ENCODE measurements at regions not wholly inside any gene's neighbourhood (a gene's known extent, or its start where the extent isn't known, plus 50 kb on each side); places are given as distances from the start of the nearest gene placed in this dataset.
"Not testable (repeated sequence)": the region's sequence is repeated elsewhere in the genome, so short reads cannot be mapped to it uniquely, and the experiment has no call there.

GRCh38 chr12:127025545-127025944 lies 1241.4 kb upstream of the TMEM132C start:
- no peak for DNase-seq

- no peak for DNase-seq
Measured at GRCh38 chr12:127035011-127035879, 1231.7 kb upstream of the TMEM132C start.

GRCh38 chr12:127038152-127038551 lies 1228.8 kb upstream of the TMEM132C start:
- no peak for DNase-seq

- no peak for DNase-seq
Measured at GRCh38 chr12:127038761-127039160, 1228.2 kb upstream of the TMEM132C start.

GRCh38 chr12:127041985-127042625 lies 1224.9 kb upstream of the TMEM132C start:
- DNase-seq, result no peak

- DNase-seq, result no peak
Measured at GRCh38 chr12:127043731-127044130, 1223.2 kb upstream of the TMEM132C start.

GRCh38 chr12:127044836-127045235 lies 1222.1 kb upstream of the TMEM132C start:
- no peak for DNase-seq

GRCh38 chr12:127046467-127046866 lies 1220.5 kb upstream of the TMEM132C start:
- no peak for DNase-seq

GRCh38 chr12:127048057-127048456 lies 1218.9 kb upstream of the TMEM132C start:
- no peak for DNase-seq

GRCh38 chr12:127048525-127048924 lies 1218.4 kb upstream of the TMEM132C start:
- DNase-seq, result not testable (repeated sequence)

GRCh38 chr12:127051139-127051538 lies 1215.8 kb upstream of the TMEM132C start:
- DNase-seq, result no peak

GRCh38 chr12:127052511-127053232 lies 1214.3 kb upstream of the TMEM132C start:
- no peak for DNase-seq

- DNase-seq, result no peak
Measured at GRCh38 chr12:127054531-127054930, 1212.4 kb upstream of the TMEM132C start.

- no peak for DNase-seq
Measured at GRCh38 chr12:127060310-127060847, 1206.6 kb upstream of the TMEM132C start.

GRCh38 chr12:127060933-127061332 lies 1206.0 kb upstream of the TMEM132C start:
- DNase-seq, result no peak

GRCh38 chr12:127063339-127064072 lies 1203.5 kb upstream of the TMEM132C start:
- no peak for DNase-seq

GRCh38 chr12:127064207-127064606 lies 1202.8 kb upstream of the TMEM132C start:
- no peak for DNase-seq

- DNase-seq, result no peak
Measured at GRCh38 chr12:127065595-127065994, 1201.4 kb upstream of the TMEM132C start.

- DNase-seq, result no peak
Measured at GRCh38 chr12:127070515-127071157, 1196.3 kb upstream of the TMEM132C start.

GRCh38 chr12:127074161-127074560 lies 1192.8 kb upstream of the TMEM132C start:
- DNase-seq, result no peak

- DNase-seq, result no peak
Measured at GRCh38 chr12:127075981-127076380, 1191.0 kb upstream of the TMEM132C start.
